NCI-H2081 (cell line): ENCODE measurements at regions not wholly inside any gene's neighbourhood (a gene's known extent, or its start where the extent isn't known, plus 50 kb on each side); places are given as distances from the start of the nearest gene placed in this dataset.
"Not testable (repeated sequence)": the region's sequence is repeated elsewhere in the genome, so short reads cannot be mapped to it uniquely, and the experiment has no call there.

Source experiments
- DNase-seq, 2 experiments: peaks; one replicate each; lab custom pipeline; 2025; lab: John Stamatoyannopoulos, UW

- DNase-seq, result peak in 1 of 2 experiments; percentile 43
Measured at GRCh38 chr5:135179308-135179980, 145.4 kb upstream of the PITX1 start.

GRCh38 chr5:135178476-135179155 lies 144.6 kb upstream of the PITX1 start:
- no peak for DNase-seq

DNA sequence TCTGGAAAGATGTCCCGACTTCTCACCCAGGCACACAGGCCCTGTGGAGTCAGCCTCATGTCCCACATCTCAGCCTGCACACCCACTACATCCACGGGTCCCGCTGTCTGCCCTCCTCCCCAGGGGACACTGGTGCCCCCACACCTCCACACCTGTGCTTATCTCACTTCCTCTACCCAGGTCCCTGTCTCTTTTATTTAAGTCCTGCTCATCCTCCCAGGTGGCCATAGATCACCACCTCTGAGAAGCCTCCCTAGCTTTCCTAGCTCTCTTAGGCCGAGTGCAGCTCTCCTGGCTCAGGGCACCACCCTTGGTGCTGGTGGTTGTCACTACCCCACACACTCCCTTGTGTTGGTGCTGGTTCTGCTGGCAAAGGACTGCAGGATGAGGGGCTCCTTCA lies 143.6 kb upstream of the PITX1 start:
- DNase-seq, result no peak

DNA sequence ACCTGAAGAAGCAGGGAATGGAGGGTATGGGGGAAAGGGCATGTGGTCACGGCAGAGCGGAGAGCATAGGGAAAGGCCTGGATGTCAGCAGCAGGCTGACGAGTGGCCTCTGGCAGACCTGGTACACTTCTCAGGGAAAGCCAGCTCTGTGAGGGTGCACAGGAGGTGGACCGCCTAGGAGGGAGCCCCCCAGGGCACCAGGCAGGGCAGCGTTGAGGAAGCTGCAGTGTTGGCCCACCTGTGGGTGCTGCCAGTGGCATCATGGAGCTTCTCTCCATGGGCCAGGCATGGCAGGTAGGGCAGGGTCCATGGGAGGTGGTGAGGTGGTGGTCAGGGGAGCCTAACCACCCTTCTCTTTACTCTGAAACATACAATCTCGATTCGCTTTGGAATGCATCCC lies 143.0 kb upstream of the PITX1 start:
- DNase-seq, result no peak

- DNase-seq, result no peak
Measured at GRCh38 chr5:135174315-135175096, 140.5 kb upstream of the PITX1 start.

GRCh38 chr5:135173662-135174290 lies 139.7 kb upstream of the PITX1 start:
- no peak for DNase-seq

GRCh38 chr5:135172718-135173117 lies 138.7 kb upstream of the PITX1 start:
- no peak for DNase-seq

DNA sequence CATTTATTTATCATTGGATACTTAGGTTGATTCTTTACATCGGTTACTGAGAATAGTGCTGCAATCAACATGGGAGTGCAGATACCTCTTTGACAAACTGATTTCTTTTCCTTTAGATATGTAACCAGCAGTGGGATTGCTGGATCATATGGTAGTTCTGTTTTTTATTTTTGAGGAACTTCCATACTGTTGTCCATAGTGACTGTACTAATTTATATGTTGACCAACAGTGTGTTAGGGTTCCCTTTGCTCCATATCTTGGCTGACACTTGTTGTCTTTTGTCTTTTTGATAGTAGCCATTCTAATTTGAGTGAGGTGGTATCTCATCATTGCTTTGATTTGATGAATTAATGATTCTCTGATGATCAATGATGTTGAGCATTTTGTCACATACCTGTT lies 137.3 kb upstream of the PITX1 start:
- DNase-seq, result no peak

GRCh38 chr5:135170500-135170899 lies 136.5 kb upstream of the PITX1 start:
- no peak for DNase-seq

- no peak for DNase-seq
Measured at GRCh38 chr5:135169753-135170152, 135.7 kb upstream of the PITX1 start.

GRCh38 chr5:135167634-135168033 lies 133.6 kb upstream of the PITX1 start:
- no peak for DNase-seq

DNA sequence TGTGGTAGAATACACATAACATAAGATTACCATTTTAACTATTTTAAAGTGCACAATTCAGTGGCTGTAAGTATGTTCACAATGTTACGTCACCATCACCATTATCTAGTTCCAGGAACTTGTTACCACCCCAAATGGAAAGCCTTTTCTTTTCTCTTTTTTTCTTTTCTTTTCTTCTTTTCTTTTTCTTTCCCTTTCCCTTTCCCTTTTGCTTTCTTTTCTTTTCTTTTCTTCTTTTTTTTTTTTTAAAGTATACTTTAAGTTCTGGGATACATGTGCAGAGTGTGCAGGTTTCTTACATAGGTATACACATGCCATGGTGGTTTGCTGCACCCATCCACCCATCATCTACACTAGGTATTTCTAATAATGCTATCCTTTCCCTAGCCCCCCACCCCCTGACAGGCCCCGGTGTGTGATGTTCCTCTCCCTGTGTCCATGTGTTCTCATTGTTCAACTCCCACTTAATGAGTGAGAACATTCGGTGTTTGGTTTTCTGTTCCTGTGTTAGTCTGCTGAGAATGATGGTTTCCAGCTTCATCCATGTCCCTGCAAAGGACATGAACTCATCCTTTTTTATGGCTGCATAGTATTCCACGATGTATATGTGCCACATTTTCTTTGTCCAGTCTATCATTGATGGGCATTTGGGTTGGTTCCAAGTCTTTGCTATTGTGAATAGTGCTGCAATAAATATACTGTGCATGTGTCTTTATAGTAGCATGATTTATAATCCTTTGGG lies 131.0 kb upstream of the PITX1 start:
- not testable (repeated sequence) for DNase-seq

GRCh38 chr5:135163964-135164363 lies 129.9 kb upstream of the PITX1 start:
- no peak for DNase-seq

DNA sequence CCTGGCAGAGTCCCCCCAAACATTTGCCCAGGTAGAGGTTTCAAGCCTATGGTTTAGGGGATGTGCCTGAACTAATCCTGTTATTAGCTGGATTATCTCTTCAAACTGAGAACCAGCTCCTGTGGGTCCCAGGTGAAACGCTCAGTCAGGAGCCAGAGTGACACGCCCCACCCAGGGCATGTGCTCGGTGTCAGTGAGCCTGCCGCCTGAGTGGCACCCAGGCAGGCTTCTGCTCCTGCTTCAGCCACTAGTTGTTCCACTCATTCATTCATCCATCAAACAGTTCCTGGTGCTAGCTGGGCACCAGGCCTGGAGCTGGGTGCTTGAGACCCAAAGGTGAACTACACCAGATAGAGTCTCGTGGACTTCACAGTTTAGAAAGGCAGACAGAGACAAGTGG lies 129.4 kb upstream of the PITX1 start:
- DNase-seq, result no peak

DNA sequence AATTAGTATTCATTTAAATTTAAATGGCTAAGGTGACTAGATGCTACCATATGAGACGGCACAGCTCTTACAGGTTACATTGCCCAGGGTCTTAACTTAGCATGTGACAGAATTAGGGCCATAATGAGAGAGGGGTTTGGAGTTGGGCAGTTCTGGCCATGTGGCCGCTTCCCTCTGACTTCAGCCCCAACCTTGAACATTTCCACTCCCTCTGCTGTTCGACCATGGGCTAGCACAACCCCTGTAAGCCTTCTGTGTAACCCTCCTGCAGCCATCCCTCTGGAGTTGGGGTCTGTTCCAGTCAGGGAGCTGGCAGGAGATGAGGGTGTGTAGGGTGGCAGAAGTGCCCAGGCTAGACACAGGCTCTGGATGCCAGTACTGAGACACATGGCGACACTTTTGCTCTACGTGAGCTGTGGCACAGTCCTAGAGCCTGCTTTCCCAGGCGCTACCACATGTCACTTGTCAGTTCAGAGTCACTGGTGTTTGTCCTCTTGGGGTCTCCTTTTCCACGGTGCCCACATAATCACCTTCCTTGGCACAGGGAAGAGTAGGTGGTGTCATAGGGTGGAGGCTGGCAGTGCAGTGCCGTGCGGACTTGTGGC lies 128.7 kb upstream of the PITX1 start:
- DNase-seq, result no peak

- no peak for DNase-seq
Measured at GRCh38 chr5:135161221-135161620, 127.2 kb upstream of the PITX1 start.

- no peak for DNase-seq
Measured at GRCh38 chr5:135160036-135160675, 126.1 kb upstream of the PITX1 start.

DNA sequence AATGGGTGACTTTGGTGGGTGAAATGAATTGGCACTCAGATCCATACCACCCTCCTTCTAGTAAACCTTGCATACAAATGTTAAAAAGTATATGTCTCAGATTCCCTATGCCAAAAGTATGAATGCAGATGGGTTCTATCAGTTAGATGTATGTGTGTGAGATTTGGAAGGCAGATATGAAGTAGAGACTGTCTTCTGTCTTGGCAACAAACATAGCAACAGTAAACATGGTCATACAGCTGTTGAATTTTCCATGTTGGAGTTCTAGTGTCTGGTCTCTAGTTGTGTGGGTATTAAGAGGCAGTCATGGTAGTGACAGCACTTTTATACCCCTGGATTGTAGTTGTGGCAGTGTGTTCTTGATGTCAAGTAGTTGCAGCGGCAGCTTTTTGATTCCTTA lies 125.6 kb upstream of the PITX1 start:
- DNase-seq, result no peak

DNA sequence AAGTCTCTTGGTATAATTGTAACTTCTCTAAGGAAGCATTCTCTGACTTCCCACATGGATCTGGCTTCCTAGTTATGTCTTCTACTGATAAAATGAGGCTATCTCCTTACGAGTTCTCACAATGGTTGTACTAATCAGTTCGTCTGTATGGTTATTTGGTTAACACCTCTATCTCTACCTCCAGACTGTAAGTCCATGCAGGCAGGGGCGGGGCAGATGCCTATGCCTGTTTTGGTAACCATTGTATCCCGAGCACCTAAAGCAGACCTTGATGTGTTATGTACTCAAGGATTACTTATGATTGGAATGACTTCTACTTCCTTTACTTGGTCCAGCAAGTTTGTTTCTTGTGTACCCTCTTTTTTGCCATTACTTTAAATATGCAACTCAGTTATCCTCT lies 125.0 kb upstream of the PITX1 start:
- DNase-seq, result no peak

DNA sequence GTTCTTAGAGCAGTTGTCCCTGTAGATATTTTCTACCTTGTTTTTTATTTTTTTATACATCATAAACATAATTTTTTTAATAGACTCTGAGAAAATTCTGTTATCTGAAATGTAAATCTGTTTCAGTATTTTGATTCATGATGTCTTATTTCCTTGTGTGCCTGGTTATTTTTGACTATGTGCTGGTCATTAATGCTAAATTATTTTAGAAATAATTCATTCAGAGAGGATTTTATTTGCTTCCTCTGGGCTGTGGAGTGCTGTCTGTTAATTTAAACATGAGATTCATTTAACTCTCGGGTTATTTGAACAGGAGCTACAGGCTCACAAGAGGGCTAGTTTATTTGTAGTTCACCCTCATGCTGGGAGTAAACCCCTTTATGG lies 124.3 kb upstream of the PITX1 start:
- DNase-seq, result no peak
